Uterus (tissue), 2 donors: ENCODE measurements at regions not wholly inside any gene's neighbourhood (a gene's known extent, or its start where the extent isn't known, plus 50 kb on each side); places are given as distances from the start of the nearest gene placed in this dataset.

Experiments used
- POLR2A ChIP-seq, 2 donors: fragments of 450-650 bp; IDR thresholded peaks; one replicate each; pipeline ENCODE4 v1.6.1; 2016; ENCODE audit warnings: antibody characterized with exemption in 2 of 2, mild to moderate bottlenecking in 1 of 2, moderate library complexity in 1 of 2
- TF ChIP-seq, protein P1 (sequence below), 4 experiments: fragments of 200-600 bp in 2 of 4; fragments of 450-650 bp in 2 of 4; sonication (generic) in 2 of 4; IDR thresholded peaks; one replicate each; pipeline ENCODE4 v1.5.1; 2016 to 2019; ENCODE audit warnings: antibody characterized with exemption in 4 of 4, mild to moderate bottlenecking in 2 of 4, moderate library complexity in 1 of 4

DNA sequence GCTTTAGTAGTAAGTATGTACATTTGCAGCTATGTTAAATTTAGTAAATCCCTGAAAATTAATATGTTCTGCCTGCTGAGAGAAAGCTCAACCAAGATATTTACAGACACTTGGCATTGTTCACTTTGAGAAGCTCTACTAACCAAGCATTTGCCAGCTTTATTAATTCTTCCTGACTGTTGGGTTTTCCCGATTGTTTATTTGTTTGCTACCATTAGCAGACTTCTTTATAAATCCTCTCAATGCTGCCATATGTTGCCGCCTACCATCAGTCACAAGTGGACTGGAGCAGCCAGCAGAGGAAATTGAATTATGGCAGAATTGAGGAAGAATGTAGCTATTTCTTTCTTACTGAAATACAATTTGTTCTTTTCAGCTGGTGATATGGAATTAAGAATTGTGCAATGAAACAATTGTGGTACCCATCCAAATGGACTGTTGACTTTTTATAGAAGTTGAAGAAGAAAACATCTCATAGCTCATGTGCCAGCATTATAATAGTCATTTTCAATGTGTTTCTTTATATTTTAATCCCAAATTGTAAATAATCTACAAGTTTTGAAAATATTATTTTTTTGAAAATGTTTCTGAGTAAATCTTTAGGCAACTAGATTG, 588.7 kb upstream of the CDH6 start:
- TF ChIP-seq, protein P1, sequence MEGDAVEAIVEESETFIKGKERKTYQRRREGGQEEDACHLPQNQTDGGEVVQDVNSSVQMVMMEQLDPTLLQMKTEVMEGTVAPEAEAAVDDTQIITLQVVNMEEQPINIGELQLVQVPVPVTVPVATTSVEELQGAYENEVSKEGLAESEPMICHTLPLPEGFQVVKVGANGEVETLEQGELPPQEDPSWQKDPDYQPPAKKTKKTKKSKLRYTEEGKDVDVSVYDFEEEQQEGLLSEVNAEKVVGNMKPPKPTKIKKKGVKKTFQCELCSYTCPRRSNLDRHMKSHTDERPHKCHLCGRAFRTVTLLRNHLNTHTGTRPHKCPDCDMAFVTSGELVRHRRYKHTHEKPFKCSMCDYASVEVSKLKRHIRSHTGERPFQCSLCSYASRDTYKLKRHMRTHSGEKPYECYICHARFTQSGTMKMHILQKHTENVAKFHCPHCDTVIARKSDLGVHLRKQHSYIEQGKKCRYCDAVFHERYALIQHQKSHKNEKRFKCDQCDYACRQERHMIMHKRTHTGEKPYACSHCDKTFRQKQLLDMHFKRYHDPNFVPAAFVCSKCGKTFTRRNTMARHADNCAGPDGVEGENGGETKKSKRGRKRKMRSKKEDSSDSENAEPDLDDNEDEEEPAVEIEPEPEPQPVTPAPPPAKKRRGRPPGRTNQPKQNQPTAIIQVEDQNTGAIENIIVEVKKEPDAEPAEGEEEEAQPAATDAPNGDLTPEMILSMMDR (IDR thresholded peaks at IDR 0.05): no peak
- TF ChIP-seq POLR2A (IDR thresholded peaks at IDR 0.05): no peak
